ENCODE measurements at regions not wholly inside any gene's neighbourhood (a gene's known extent, or its start where the extent isn't known, plus 50 kb on each side); places are given as distances from the start of the nearest gene placed in this dataset.

DNA sequence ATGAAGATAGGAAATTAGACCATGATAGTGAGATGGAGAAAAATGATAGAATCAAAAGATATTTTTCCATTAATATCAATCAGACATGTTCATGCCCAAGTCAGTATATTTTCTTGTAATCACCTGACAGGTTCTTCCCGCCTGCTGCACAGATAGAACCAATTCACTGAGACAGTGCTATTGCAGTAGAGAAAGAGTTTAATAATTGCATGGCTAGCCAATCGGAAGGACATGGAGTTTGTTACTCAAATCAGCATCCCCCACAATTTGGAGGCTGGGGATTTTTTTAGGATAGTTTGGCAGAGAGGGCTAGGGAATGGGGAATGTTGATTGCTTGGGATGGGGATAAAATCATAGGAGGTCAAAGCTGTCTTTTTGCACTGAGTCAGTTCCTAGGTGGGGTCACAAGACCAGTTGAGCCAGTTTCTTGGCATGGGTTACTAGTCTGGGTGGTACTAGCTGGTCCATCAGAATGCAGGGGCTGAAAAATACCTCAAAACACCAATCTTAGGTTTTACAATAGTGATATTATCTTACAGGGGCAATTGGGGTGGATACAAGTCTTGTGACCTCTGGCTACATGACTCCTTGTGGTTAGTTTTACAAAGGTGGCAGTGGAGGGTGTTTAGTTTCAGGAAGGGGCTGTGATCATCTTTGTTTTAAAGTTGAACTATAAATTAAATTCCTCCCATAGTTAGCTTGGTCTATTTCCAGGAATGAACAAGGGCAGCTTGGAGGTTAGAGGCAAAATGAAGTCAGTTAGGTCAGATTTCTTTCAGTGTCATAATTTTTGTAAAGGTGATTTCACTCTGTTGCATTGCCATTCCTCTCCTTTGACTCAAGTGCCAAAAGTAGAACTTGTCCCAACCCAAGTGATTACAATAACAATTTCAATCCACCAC is 100.3 kb upstream of the PDE5A start:
- H3K4me3 ChIP-seq = no peak overlapping the region
- H3K27ac ChIP-seq = no peak overlapping the region

GRCh38 chr4:119728185-119728584 is 99.6 kb upstream of the PDE5A start:
- H3K27ac ChIP-seq = no peak overlapping the region
- no peak overlapping the region for H3K4me3 ChIP-seq

DNA sequence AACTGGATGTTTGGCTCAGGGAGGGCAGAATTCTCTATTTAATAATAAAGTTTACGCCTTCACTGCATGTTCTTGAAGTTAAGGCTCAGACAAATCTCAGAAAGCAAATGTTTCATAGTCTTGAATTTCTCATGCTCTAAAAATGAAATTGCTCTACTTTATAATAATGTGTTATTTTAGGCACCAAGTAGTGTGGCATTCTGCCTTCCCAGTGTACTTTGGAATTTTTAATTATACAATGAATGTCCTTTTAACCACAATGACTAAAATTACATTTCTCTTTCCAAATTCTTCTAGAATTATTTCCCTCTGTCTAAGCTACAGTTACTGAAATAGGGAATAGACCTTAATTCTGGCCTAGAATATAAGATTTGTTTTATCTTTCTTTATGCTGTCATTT is 97.9 kb upstream of the PDE5A start:
- H3K27ac ChIP-seq = no peak overlapping the region

DNA sequence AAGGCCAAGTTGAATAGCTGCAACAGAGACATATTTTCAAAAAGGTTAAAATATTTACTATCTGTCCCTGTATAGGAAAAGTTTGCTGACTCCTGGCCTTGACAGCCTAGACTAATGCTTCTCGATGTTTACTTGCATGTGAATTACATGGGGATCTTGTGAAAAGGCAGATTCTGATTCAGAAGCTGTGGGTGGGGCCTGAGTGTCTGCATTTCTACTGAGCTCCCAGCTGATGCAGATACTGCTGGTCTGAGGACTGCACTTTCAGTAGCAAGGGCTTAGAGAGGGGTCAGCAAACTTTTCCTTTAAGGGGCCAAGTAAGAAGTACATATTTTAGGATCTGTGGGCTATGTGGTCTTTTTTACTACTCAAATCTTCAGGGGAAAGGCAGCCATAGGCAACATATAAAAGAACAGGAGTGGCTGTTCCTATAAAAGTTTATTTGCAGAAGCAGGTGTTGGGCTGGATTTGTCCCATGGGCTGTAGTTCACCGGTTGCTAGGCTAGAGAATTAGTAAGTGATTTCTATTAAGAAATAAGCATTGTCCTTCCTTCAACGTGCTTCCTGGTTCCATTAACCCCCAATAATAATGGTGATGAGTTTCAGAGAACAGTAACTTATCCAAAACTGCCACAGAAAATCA is 97.2 kb upstream of the PDE5A start:
- no peak overlapping the region for H3K27ac ChIP-seq
- no peak overlapping the region for H3K4me3 ChIP-seq

More for the DNA sequence above, 97.9 kb upstream of the PDE5A start:
- no peak overlapping the region for H3K4me3 ChIP-seq

DNA sequence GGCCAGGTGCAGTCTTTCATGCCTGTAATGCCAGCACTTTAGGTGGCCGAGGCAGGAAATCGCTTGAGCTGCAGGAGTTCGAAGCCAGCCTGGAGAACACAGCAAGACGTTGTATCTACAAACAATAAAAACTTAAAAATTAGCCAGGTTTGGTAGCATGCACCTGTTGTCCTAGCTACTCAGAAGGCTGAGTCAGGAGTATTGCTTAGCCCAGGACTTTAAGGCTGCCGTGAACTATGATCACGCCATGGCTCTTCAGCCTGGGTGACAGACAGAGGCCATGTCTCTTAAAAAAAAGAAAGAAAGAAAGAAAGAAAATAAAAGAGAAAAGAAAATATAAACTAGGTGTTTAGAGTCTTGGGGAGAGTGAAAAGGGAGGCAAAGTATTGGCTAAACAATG is 96.4 kb upstream of the PDE5A start:
- Histone ChIP-seq H3K27ac (no peak overlapping the region), H3K4me3 (no peak overlapping the region)

DNA sequence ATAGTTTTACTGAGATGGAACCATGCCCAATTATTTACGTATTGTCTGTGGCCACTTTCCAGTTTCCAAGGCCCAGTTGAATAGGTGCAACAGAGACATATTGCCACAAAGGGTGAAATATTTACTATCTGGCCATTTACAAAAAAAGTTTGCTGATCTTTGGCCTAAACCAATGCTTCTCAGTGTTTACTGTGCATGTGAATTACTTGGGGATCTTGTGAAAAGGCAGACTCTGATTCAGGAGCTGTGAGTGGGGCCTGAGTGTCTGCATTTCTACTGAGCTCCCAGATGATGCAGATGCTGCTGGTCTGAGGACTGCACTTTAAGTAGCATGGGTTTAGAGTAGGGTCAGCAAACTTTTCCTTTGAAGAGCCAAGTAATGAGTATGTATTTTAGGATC is 94.1 kb upstream of the PDE5A start:
- Histone ChIP-seq H3K4me3 (no peak overlapping the region), H3K27ac (no peak overlapping the region)

GRCh38 chr4:119721878-119722277 is 93.3 kb upstream of the PDE5A start:
- Histone ChIP-seq H3K27ac (no peak overlapping the region), H3K4me3 (no peak overlapping the region)

- no peak overlapping the region for H3K27ac ChIP-seq
- no peak overlapping the region for H3K4me3 ChIP-seq
These were observed 87.2 kb upstream of the PDE5A start for GRCh38 chr4:119715490-119716445.

GRCh38 chr4:119709418-119709817 is 80.8 kb upstream of the PDE5A start:
- H3K4me3 ChIP-seq = no peak overlapping the region
- H3K27ac ChIP-seq = no peak overlapping the region

DNA sequence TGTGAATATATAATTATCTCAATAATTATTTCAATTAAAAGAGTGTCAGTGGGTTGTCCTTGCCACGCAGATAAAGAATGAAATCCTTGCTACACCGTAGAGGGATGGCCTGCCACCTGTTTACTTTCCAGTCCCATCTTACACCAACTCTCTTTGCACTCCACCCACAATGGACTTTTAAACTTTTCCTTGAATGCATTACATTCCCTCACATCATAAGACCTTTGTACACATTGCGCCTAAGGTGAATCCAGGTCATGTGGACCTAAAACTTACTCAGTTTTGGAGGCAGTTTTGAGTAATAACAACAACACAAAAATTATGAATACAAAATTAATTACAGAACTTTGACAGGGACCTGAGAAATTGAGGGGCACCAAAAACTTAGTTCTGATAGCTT is 78.7 kb upstream of the PDE5A start:
- Histone ChIP-seq H3K4me3 (no peak overlapping the region), H3K27ac (no peak overlapping the region)

GRCh38 chr4:119706804-119707203 is 78.2 kb upstream of the PDE5A start:
- H3K4me3 ChIP-seq = no peak overlapping the region
- no peak overlapping the region for H3K27ac ChIP-seq

- no peak overlapping the region for H3K4me3 ChIP-seq
- H3K27ac ChIP-seq = no peak overlapping the region
These were observed 69.3 kb upstream of the PDE5A start for GRCh38 chr4:119697887-119698393.

DNA sequence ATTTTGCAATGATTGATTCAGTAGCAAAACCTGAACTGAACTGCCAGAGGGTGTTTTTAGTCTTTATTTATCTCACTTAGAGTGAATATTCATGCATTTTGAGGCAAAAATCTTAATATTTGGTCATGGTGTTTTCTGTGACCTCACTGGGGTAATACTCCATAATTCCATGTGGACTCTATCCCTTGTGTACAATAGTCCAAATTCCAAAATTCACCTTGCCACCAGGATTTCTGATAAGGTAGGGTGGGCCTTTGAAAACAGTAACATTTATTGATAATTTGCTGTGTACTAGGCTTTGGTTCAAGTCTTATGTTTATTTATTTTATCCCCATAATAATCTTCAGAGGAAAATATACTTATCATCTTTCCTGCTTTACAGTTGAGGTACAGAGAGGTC is 68.4 kb upstream of the PDE5A start:
- H3K27ac ChIP-seq = no peak overlapping the region

GRCh38 chr4:119695216-119695615 is 66.6 kb upstream of the PDE5A start:
- Histone ChIP-seq H3K27ac (no peak overlapping the region), H3K4me3 (no peak overlapping the region)

More for the DNA sequence above, 68.4 kb upstream of the PDE5A start:
- no peak overlapping the region for H3K4me3 ChIP-seq

GRCh38 chr4:119693126-119693525 is 64.5 kb upstream of the PDE5A start:
- H3K27ac ChIP-seq = no peak overlapping the region
- no peak overlapping the region for H3K4me3 ChIP-seq

DNA sequence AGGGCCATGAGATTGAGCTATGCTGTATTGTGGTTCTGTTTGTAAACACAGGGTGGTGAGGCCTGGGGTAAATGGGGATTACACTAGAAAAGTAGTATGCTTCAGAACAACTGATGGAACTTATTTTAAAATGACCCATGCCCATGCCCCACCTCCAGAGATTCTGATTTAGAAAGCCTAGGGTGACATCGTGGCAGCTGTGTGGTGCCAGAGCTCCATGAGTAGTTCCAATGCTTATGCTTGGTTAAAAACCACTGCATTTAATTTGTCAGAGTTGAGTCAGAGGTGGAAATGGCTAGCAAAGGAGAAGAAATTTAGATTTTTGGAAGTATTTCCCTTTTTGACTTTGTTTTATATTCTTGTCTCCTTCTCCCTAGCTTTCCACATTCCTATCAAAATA is 63.4 kb upstream of the PDE5A start:
- no peak overlapping the region for H3K4me3 ChIP-seq
- H3K27ac ChIP-seq = no peak overlapping the region

DNA sequence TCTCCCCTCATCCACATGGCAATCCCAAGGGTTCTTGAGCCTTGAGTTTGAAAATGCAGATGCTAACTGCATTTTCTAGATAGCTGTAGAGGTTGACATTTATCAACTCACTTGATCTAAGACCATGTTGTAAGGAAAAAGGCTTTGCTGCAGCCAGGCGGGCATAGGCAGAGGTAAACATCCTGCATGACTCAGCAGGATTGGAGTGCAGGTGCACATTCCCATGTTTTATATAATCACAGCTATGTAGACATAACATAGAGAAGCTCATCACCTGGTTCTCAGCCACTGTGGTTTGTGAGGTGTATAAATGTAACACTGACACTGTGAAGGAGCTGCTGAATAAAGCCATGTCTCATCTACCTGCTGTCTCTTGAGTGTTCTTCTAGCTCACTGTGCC is 62.3 kb upstream of the PDE5A start:
- Histone ChIP-seq H3K4me3 (no peak overlapping the region), H3K27ac (no peak overlapping the region)

DNA sequence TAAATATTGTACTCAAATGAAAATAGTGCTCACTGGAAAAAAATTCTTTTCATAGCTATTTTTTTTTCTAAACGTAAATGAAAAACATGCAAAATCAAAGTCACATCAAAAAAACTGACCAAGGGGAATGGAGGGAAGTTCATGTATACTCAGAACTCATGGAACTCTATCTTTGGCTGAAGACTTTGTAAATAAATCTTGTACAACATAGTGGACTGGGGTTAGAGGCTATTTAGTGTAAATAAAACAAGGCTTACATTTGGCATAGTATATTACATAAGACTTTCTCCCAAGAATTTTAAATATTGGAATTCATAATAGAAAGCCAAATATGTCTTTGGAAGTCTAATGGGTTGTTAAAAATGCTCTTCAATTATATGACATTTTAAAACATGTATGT is 59.8 kb upstream of the PDE5A start:
- Histone ChIP-seq H3K27ac (no peak overlapping the region), H3K4me3 (no peak overlapping the region)

- Histone ChIP-seq H3K27ac (no peak overlapping the region), H3K4me3 (no peak overlapping the region)
These were observed 55.9 kb upstream of the PDE5A start for GRCh38 chr4:119684463-119684862.

DNA sequence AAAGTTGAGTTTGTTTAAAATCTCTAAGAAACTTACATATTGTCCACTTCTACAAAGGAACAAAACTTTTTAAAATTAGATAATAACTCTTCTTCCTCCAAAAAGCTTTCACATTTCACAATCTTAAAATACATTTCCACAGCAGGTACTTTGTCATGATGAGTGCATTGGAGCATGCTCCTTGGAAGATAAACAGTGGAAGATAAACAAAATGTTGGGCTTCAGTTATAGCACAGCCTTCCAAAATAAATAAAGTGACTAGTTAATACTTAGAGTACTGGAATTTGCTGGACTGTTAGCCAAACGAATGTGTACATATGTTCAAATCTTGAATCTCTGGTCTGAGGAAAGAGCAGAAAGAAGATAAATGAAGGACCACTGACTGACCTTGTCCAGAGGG is 54.9 kb upstream of the PDE5A start:
- H3K4me3 ChIP-seq = no peak overlapping the region
- H3K27ac ChIP-seq = no peak overlapping the region
